Epithelial cell of proximal tubule (primary cell): ENCODE measurements at regions not wholly inside any gene's neighbourhood (a gene's known extent, or its start where the extent isn't known, plus 50 kb on each side); places are given as distances from the start of the nearest gene placed in this dataset.

Source experiments
- DNase-seq: peaks from one replicate; pipeline ENCODE4 v3.0.0-alpha.2; 2011; ENCODE audit warnings: low read depth
- H3K4me3 ChIP-seq: 2 replicates; pipeline ENCODE4 v1.5.1; 2011; ENCODE audit warnings: low read depth, mild to moderate bottlenecking, low read length
- CTCF ChIP-seq: conservative IDR thresholded peaks from 2 replicates; pipeline ENCODE4 v1.5.1; 2012; ENCODE audit warnings: low read depth, mild to moderate bottlenecking, low read length

- H3K4me3 ChIP-seq, result no peak overlapping the region
- DNase-seq, result no peak
- TF ChIP-seq CTCF, result no peak
Observed at GRCh38 chr2:118632921-118633320, 214.5 kb downstream of the EN1 start.

- no peak overlapping the region for H3K4me3 ChIP-seq
- TF ChIP-seq CTCF, result no peak
- DNase-seq, result no peak
Observed at GRCh38 chr2:118627156-118627555, 220.3 kb downstream of the EN1 start.

- no peak for TF ChIP-seq CTCF
- no peak for DNase-seq
- H3K4me3 ChIP-seq, result no peak overlapping the region
Observed at GRCh38 chr2:118622913-118623312, 224.5 kb downstream of the EN1 start.

GRCh38 chr2:118622108-118622507 is 225.3 kb downstream of the EN1 start:
- H3K4me3 ChIP-seq, result no peak overlapping the region
- no peak for DNase-seq
- no peak for TF ChIP-seq CTCF

- DNase-seq, result no peak
- H3K4me3 ChIP-seq, result no peak overlapping the region
- TF ChIP-seq CTCF, result no peak
Observed at GRCh38 chr2:118618279-118618678, 229.2 kb downstream of the EN1 start.

- no peak overlapping the region for H3K4me3 ChIP-seq
- no peak for DNase-seq
- no peak for TF ChIP-seq CTCF
Observed at GRCh38 chr2:118616432-118616831, 231.0 kb downstream of the EN1 start.

- no peak for DNase-seq
- no peak for TF ChIP-seq CTCF
- no peak overlapping the region for H3K4me3 ChIP-seq
Observed at GRCh38 chr2:118614841-118615271, 232.6 kb downstream of the EN1 start.
